NCI-H2227 (cell line): ENCODE measurements at regions not wholly inside any gene's neighbourhood (a gene's known extent, or its start where the extent isn't known, plus 50 kb on each side); places are given as distances from the start of the nearest gene placed in this dataset.
A peak's percentile ranks its signal among the peaks of the same experiment; 100 is the strongest.
"Not testable (repeated sequence)": the region's sequence is repeated elsewhere in the genome, so short reads cannot be mapped to it uniquely, and the experiment has no call there.

Experiments used
- DNase-seq: peaks from one replicate; lab custom pipeline; 2025; ENCODE audit not compliant: unreplicated experiment; lab: John Stamatoyannopoulos, UW

DNA sequence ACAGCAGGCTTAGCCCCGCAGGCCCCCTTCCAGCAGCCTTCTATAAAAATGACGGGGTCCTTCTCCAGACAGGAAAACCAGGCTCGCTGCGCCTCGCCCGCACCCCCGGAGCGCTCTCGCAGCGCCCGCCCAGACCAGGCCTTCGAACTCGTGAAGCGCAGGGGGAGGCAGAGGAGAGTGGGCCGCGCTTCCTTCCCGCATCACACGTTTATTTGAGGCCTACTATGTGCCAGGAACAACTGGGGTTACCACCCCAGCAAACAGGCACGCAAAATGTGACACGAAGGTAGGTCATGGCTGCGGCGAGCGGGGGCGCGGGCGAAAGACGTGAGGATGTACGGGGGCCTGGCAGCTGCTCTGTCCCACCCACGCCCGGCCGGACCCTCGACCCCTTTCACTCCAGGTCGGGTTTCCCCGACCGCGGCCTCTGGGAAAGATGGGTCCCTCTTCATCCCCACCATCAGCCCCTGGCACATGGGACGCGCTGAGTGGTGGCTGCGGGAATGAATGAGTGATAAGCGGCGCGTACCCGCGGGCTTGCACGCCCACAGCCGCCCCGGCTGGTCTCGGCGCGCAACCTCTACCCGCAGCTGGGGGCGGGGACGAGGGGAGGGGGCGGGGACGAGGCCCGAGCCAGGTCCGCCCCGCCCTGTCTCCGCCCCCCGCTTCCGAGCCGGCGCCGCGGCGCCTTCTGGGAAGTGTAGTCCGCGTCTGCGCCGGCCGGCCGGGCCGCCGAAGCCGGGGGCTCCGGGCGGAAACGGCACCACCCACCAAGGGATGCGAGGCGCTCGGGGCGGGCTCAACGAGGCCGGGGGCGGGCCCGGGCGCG, 59.1 kb downstream of the ZNF467 start:
- peak; percentile 98 for DNase-seq

GRCh38 chr7:149713731-149714068, 59.7 kb downstream of the ZNF467 start:
- no peak for DNase-seq

GRCh38 chr7:149713061-149713730, 60.2 kb downstream of the ZNF467 start:
- no peak for DNase-seq

DNA sequence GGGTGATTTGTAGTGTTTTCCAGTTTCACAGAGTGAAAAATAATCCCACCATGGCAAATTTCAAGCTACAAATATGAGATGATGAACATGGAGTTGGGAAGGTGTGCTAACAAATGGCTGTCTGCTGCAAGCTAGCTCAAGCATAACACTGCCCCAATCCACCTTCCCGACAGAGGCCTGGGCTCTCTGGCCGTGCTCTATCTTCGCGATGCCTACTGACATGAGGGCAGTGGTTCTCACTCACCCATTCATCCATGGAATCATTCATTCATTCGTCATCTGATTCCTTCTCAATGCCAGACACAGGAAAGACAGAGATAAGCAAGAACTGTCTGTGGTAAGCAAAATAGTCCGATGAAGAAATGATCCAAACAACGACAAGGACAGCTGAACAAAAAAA, 65.4 kb downstream of the ZNF467 start:
- no peak for DNase-seq

DNA sequence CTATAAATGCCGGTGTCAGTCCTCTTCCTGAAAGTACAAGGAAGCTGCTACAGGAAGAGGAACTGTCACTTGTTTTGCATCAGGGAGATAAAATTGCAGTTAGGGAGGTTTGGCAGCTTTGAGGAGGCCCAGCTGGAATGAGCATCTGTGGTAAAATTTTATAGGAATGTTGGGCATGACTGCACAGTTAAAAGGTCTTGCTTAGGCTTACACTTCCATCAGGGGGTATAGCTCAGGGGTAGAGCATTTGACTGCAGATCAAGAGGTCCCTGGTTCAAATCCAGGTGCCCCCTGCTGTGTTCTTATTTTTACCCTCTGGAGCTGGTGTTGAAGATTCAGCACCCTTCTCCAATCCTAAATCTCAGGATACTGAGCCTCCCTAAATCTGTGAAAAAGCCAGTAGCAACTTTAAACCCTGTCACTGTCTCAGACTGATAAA, 65.9 kb downstream of the ZNF467 start:
- no peak for DNase-seq

DNA sequence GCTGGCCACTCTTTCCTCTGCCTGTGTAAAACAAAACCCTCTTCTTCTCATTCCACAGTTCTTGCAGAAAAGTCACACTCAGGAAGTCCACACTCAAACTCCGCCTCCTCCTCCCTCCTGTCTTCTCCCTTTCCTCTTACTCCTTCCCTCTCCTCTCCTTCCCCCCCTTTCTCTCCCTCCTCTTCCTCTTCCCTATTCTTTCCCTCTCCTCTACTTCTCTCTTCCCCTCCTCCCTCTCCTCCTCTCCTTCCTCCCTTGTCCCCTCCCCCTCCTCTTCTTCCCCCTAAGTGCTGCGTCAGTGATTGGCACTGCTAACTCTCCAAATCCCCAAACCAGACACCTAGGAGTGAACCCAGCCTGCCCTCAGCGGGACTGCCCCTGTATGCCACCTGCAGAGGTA, 67.0 kb downstream of the ZNF467 start:
- DNase-seq: no peak

DNA sequence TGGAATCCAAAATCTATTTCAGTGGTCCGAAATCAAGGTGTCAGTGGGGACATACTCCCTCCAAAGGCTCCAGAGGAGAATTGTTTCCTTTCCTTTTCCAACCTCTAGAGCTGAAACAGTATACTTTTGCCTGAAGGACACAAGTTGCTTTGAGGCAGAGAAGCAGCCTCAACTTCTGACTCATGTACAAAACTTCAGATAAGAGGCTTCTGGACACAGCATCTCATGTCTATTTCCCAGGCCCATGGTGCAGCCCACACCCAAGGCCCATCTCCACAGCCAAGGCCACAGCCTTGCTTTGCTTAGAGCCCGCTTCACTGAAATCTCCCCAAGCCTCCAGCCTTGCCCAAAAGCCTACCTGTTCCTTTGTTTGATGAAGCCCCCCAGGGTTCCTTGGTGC, 68.9 kb downstream of the ZNF467 start:
- no peak for DNase-seq

DNA sequence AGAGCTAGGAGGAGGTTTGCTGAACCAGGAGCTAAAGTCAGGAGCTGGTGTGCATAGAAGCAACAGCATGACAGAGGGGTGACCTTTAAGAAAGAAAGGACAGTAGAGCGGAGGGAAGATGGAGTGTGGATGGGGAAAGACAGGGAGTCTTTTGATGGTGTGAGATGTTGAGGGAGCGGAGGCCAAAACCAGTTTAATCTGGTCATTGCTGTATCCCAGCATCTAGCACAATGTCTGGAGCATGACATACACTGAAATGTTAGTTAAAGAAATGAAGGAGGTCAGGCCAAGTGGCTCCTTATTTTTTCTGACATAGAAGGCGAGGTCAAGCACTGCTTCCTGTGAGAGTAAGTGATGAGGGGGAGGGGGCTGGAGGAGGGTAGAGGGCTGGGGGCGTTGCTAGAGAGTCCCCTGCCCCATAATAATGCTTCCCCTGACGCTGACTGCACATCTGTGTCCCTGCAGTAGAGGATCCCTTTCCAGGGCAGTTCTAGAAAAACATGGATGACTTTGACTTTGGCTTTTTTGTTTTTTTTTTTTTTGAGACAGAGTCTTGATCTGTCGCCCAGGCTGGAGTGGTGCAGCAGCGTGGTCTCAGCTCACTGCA, 70.2 kb downstream of the ZNF467 start:
- no peak for DNase-seq

DNA sequence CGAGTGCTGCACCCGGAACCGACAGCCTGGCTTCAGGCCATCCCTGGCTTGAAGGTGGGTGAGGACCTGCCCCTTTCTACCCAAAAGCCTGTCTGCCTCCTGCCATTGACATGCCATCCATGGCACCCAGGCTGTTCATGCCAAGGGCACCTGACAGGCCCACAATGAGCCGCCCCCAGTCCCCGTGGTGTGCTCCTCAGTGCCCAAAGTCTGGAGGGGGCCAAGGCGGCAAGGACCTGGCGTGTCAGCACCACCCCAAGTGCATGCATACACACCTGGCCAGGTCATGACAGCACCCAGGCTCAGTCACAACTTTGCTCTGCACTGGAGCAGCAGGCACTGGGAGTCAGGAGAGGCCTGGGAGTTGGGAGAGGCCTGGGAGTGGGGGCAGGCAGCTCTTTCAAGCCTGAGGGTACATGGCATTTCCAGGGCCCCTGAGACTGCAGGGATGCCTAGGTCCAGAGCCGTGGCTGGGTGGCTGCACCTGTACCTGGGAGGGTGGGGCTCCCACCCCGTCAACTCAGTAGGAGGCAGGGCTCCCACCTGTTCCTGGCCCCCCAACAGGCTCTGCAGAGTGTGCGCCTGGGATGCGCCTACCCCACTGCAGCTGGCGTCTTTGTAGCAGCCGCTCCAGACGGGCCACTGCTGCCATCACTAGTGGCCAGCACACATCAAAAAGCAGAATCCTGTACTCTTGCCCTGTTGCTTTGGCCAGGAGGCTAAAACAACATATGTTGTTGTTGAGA, 71.7 kb downstream of the ZNF467 start:
- no peak for DNase-seq

- not testable (repeated sequence) for DNase-seq
Observed at GRCh38 chr7:149697767-149698166, 75.6 kb downstream of the ZNF467 start.

- no peak for DNase-seq
Observed at GRCh38 chr7:149696280-149696679, 77.1 kb downstream of the ZNF467 start.

GRCh38 chr7:149692557-149692982, 80.8 kb downstream of the ZNF467 start:
- no peak for DNase-seq

DNA sequence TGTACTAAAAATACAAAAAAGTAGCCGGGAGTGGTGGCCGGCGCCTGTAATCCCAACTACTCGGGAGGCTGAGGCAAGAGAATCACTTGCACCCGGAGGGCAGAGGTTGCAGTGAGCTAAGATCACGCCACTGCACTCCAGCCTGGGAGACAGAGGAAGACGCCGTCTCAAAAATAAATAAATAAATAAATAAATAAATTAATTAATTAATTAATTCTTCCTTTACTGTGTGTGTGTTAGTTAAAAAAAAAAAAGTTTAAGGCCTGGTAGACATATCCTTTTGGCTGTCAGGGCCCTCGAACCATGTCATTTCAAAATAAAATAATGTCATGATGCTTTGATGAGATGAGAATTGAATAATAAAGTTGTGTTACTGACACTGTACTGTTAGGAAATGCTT, 81.3 kb downstream of the ZNF467 start:
- DNase-seq: no peak

DNA sequence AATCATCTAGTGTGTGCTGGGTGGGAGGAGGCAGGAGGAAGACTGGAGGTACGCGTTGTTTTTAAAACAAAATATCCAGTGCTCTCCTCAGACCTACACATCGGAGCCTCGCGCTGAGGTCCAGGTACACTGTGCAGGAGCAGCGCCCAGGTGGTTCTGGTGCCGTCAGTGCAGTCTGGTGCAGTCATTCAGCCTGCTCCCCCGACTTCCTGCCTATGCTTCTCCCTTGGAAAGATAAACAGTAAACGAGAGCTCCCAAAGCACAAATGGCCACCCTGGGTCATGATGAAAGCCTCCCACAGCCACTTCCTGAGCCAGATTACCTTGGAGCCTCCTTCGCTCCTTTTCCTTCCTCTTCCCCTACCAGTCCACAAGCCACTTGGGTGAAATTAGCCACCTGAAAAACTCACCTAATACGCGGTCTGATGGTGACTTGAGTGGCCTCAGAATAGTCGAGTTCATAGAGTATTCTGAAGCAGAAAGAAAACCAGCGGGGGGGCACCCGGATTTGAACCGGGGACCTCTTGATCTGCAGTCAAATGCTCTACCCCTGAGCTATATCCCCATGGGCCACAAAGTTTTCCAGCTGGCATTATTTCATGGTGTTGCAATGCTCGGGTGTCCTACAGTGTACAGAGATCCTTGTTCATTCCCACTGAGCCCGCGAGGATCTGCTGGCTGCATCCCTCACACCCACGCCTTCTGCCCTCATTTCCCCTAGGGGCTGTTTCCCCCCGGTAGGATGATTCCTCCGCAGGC, 82.5 kb downstream of the ZNF467 start:
- peak; percentile 14 for DNase-seq

DNA sequence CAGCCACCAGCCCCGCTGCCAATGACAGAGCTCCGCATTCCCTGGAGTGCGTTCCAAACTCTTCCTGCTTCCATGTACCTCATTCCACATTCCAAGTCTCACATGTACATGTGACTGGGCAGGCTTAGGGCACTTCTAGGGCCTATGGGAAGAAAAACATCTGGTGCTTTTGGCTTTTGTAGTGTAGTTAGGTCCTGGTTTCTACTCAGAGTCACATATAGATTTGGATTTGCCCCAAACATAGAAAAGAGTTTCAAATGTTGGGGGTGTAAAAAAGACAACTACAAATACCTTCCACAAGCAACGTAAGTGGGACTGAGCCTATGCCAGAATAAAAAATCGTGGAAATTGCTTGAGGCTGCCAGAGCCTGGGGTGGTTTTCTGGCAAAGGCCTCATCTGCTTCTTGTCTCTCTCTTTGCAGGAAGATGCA, 84.1 kb downstream of the ZNF467 start:
- DNase-seq: no peak

GRCh38 chr7:149688836-149689235, 84.6 kb downstream of the ZNF467 start:
- no peak for DNase-seq

DNA sequence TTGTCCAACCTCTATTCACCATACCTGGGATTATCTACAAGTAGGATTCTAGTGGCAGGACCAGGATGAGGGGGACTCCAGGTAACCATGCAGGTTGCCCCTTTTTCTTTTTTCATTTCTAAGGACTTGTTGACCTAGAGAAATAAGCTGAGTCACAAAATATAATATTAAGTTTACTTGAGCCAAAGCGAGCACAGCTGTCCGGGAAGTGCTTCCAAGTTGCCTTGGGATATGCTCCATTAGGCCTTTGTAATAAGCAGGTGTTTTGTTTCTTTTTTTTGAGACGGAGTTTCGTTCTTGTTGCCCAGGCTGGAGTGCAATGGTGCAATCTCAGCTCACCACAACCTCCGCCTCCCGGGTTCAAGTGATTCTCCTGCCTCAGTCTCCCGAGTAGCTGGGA, 85.6 kb downstream of the ZNF467 start:
- DNase-seq: not testable (repeated sequence)

- no peak for DNase-seq
Observed at GRCh38 chr7:149686449-149686848, 86.9 kb downstream of the ZNF467 start.

GRCh38 chr7:149686011-149686410, 87.4 kb downstream of the ZNF467 start:
- DNase-seq: no peak

DNA sequence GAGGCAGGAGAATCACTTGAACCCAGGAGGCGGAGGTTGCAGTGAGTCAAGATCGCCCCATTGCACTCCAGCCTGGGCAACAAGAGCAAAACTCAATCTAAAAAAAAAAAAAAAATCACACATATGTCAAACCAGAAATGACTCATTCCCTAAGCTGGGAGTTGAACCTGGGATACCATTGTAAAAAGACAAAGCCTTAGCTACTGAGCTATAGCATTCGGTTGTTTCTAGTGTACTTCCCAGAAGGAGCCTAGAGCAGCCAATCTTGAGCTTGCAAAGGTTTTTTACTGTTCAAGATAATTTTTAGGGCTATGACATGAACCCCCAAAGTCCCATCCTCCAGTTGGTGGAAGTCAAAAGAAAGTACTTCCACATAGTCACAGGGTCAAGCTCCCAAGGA, 87.9 kb downstream of the ZNF467 start:
- DNase-seq: no peak

DNA sequence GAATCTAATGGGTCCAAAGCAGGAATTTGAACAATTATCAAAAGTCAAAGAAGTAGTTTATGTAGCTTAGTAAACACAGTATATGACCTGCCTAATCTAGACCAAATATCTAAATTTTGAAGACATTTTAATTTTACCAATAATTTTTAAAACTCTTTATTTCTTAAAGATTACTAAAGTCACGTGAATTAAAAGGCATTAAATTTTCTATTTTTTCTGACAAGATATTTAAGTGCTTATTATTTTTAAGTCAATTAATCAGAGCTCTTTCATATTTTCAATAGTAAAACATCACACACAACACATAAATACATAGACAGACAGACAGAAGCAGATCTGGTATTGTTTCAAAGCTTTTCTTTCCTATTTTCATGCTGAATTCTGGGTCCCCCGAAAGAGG, 89.5 kb downstream of the ZNF467 start:
- DNase-seq: no peak
